ENCODE measurements at regions not wholly inside any gene's neighbourhood (a gene's known extent, or its start where the extent isn't known, plus 50 kb on each side); places are given as distances from the start of the nearest gene placed in this dataset.

DNA sequence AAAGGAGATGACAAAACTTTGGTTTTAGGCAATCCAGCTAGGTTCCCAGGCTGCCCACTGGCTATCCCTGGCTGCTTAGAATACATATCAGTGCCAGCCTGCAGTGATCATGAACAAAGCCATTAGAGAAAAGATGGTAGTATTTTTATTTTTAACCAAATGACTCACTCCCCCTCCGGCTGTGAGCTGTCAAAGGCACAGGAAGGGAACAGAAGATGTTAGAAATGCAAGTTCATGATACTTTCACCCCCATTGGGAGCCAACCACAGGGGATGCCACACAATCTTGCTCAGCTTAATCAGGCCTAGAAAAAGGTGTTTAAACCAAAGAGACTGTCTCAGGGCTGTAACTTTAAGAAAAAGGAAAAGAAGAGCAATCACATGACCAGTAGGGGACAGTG lies 70.3 kb upstream of the ASTN2 start:
- no peak for DNase-seq (ENCODE audit: low spot score, unreplicated experiment)
- peaks cover 16% of the 10 kb centered on the region for H3K4me1 Mint-ChIP-seq (ENCODE audit: low read depth)
- no peaks in the 10 kb centered on the region for H3K9me3 Mint-ChIP-seq (ENCODE audit: low read depth)
- peaks cover 28% of the 10 kb centered on the region for H3K27me3 Mint-ChIP-seq
- no peaks in the 10 kb centered on the region for H3K36me3 Mint-ChIP-seq (ENCODE audit: insufficient read depth)
- TF ChIP-seq, protein P1, sequence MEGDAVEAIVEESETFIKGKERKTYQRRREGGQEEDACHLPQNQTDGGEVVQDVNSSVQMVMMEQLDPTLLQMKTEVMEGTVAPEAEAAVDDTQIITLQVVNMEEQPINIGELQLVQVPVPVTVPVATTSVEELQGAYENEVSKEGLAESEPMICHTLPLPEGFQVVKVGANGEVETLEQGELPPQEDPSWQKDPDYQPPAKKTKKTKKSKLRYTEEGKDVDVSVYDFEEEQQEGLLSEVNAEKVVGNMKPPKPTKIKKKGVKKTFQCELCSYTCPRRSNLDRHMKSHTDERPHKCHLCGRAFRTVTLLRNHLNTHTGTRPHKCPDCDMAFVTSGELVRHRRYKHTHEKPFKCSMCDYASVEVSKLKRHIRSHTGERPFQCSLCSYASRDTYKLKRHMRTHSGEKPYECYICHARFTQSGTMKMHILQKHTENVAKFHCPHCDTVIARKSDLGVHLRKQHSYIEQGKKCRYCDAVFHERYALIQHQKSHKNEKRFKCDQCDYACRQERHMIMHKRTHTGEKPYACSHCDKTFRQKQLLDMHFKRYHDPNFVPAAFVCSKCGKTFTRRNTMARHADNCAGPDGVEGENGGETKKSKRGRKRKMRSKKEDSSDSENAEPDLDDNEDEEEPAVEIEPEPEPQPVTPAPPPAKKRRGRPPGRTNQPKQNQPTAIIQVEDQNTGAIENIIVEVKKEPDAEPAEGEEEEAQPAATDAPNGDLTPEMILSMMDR (IDR thresholded peaks at IDR 0.05; ENCODE audit: unreplicated experiment) = no peak
- no peak overlapping the region for H3K4me3 Mint-ChIP-seq (ENCODE audit: low read depth)
- no peak overlapping the region for H3K27ac Mint-ChIP-seq

DNA sequence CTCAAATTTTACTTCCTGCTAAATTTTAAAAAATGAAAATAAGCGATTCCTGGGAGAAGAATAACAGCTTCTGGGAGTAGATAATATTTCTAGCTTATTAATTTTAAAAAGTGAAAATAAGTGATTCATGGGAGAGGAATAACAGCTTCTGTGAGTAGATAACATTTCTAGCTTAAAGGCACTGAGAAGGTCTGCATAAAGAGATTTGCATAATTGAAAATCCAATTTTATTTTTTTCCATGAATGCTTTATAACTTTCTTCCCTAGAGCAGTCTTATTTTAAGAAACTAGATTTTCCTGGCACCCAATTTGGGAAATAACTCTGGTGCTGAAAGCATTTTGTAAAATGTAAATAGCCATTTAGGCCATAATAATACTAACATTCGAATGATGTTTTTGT lies 65.9 kb upstream of the ASTN2 start:
- H3K9me3 Mint-ChIP-seq (ENCODE audit: low read depth) = no peaks in the 10 kb centered on the region
- no peak overlapping the region for H3K4me3 Mint-ChIP-seq (ENCODE audit: low read depth)
- no peak overlapping the region for H3K27ac Mint-ChIP-seq
- TF ChIP-seq, protein P1 (IDR thresholded peaks at IDR 0.05; ENCODE audit: unreplicated experiment) = no peak
- no peak for DNase-seq (ENCODE audit: low spot score, unreplicated experiment)
- H3K27me3 Mint-ChIP-seq = peaks cover 34% of the 10 kb centered on the region
- no peaks in the 10 kb centered on the region for H3K36me3 Mint-ChIP-seq (ENCODE audit: insufficient read depth)
- no peaks in the 10 kb centered on the region for H3K4me1 Mint-ChIP-seq (ENCODE audit: low read depth)

DNA sequence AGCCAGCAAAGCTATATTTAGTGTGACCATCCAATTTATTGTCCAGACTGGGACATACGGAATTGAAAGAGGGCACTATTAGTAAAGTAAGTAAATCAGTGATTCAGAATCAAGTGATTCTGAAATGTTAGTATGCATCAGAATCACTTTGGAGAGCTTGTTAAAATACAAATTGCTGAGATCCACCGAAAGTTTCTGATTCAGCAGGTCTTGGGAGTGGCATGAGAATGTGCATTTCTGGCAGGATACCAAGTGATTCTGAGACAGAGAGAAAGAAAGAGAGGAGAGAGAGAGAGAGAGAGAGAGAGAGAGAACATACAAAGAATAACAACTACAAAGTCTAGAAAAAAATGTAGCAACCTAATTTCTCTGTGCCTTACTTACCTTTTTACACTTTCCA lies 65.4 kb upstream of the ASTN2 start:
- no peaks in the 10 kb centered on the region for H3K9me3 Mint-ChIP-seq (ENCODE audit: low read depth)
- TF ChIP-seq, protein P1 (IDR thresholded peaks at IDR 0.05; ENCODE audit: unreplicated experiment) = no peak
- H3K27ac Mint-ChIP-seq = no peak overlapping the region
- no peaks in the 10 kb centered on the region for H3K4me1 Mint-ChIP-seq (ENCODE audit: low read depth)
- H3K4me3 Mint-ChIP-seq (ENCODE audit: low read depth) = no peak overlapping the region
- no peaks in the 10 kb centered on the region for H3K36me3 Mint-ChIP-seq (ENCODE audit: insufficient read depth)
- peaks cover 38% of the 10 kb centered on the region for H3K27me3 Mint-ChIP-seq
- DNase-seq (ENCODE audit: low spot score, unreplicated experiment) = no peak

- Mint-ChIP-seq H3K4me3 (ENCODE audit: low read depth) (no peak overlapping the region), H3K36me3 (ENCODE audit: insufficient read depth) (no peaks in the 10 kb centered on the region)
- TF ChIP-seq, protein P1 (IDR thresholded peaks at IDR 0.05; ENCODE audit: unreplicated experiment) = no peak
Observed at GRCh38 chr9:117473293-117473692, 58.4 kb upstream of the ASTN2 start.

DNA sequence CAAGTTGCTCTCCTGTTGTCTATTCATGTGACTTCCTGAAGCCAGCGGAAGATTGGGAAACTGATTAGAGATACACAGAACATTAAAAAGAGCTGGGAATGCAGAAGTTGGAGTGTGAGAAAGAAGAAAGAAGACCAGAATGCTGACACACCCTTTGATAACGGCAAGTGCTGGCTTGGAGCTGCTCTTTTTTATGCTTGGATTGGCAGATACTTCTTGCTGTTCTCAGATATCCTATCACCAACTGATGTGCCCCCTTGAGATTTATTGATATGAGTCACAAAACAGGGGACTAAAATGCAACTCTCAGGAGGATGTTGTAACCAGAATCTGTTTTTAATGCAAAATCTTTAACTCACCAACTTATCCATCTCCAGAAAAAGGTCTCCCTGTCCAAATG lies 56.0 kb upstream of the ASTN2 start:
- H3K27ac Mint-ChIP-seq = no peak overlapping the region
- TF ChIP-seq, protein P1 (IDR thresholded peaks at IDR 0.05; ENCODE audit: unreplicated experiment) = no peak
- H3K9me3 Mint-ChIP-seq (ENCODE audit: low read depth) = no peaks in the 10 kb centered on the region
- H3K36me3 Mint-ChIP-seq (ENCODE audit: insufficient read depth) = no peaks in the 10 kb centered on the region
- no peak for DNase-seq (ENCODE audit: low spot score, unreplicated experiment)
- no peak overlapping the region for H3K4me3 Mint-ChIP-seq (ENCODE audit: low read depth)
- H3K4me1 Mint-ChIP-seq (ENCODE audit: low read depth) = no peaks in the 10 kb centered on the region
- H3K27me3 Mint-ChIP-seq = peaks cover 44% of the 10 kb centered on the region

More at GRCh38 chr9:117473293-117473692, 58.4 kb upstream of the ASTN2 start:
- Mint-ChIP-seq H3K27ac (no peak overlapping the region), H3K27me3 (peaks cover 44% of the 10 kb centered on the region), H3K9me3 (ENCODE audit: low read depth) (no peaks in the 10 kb centered on the region), H3K4me1 (ENCODE audit: low read depth) (no peaks in the 10 kb centered on the region)
- DNase-seq (ENCODE audit: low spot score, unreplicated experiment) = no peak
